Fibroblast of lung (primary cell): ENCODE measurements at regions not wholly inside any gene's neighbourhood (a gene's known extent, or its start where the extent isn't known, plus 50 kb on each side); places are given as distances from the start of the nearest gene placed in this dataset.

Experiments
- CTCF ChIP-seq, 2 donors: IDR thresholded peaks in 1 of 2; conservative IDR thresholded peaks in 1 of 2; 1 replicate in 1 of 2; 2 replicates in 1 of 2; pipeline ENCODE4 v1.5.1; 2011 to 2012; ENCODE audit warnings: low read length in 2 of 2, control low read depth in 1 of 2, inconsistent platforms in 1 of 2, low read depth in 1 of 2, mild to moderate bottlenecking in 1 of 2
- EZH2 ChIP-seq: IDR thresholded peaks from 2 replicates; pipeline ENCODE4 v1.5.1; 2012; ENCODE audit warnings: low read length, control low read depth, mild to moderate bottlenecking; ENCODE audit errors: missing control alignments

GRCh38 chr2:192278701-192279100, 84.0 kb upstream of the TMEFF2 start:
- no peak for TF ChIP-seq CTCF (conservative IDR thresholded peaks at IDR 0.05 in 1 of 2, IDR thresholded peaks at IDR 0.05 in 1 of 2; ENCODE audit: low read depth in 1 of 2, low read length in 2 of 2)
- TF ChIP-seq EZH2 = no peak
